Right ventricle myocardium inferior (tissue), 1 donor: ENCODE measurements at regions not wholly inside any gene's neighbourhood (a gene's known extent, or its start where the extent isn't known, plus 50 kb on each side); places are given as distances from the start of the nearest gene placed in this dataset.
A peak's percentile ranks its signal among the peaks of the same experiment; 100 is the strongest.
"Not testable (repeated sequence)": the region's sequence is repeated elsewhere in the genome, so short reads cannot be mapped to it uniquely, and the experiment has no call there.

Experiments used
- ATAC-seq: fragments of 200-7000 bp; cut with Tn5 transposase; one replicate; pipeline ENCODE4 v1.9.1; 2020; ENCODE audit warnings: mild to moderate bottlenecking, moderate library complexity
- DNase-seq: peaks from one replicate; pipeline ENCODE4 v3.0.0; 2021; ENCODE audit errors: missing footprints
- intact Hi-C: fragments of 100-400 bp; cut with DNase I; formaldehyde crosslinking; loops from one replicate; pipeline ENCODE4 v1.11.0; 2022
- donor health status: DM: no; HTN: yes; CAD: no; lungs with severe emphysema.

GRCh38 chr7:101702362-101702850 is 73.3 kb upstream of the MYL10 start:
- intact Hi-C loops: no loop called here
- DNase-seq (no peak), ATAC-seq (no peak)

- intact Hi-C loops: no loop called here
- ATAC-seq (no peak), DNase-seq (no peak)
These were observed 76.2 kb upstream of the MYL10 start for GRCh38 chr7:101705331-101705730.

DNA sequence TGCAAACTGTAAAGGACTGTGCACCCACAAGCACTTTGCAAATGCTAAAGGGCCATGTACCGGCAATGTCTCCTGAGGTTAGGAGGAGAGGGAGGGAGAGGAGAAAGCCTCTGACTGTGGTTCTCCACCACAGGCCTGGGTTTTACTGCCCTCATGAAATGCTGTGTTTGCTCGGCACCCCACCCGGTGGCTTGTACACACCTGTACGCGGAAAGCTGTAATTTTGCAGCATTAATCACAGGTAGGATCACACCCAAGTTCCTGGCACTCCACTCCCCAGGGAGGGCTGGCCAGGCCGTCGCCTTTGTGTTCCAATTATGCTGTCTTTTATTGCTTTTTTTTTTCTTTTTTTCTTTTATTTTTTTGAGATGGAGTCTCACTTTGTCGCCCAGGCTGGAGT is 78.5 kb upstream of the MYL10 start:
- intact Hi-C loops: no loop called here
- ATAC-seq (no peak), DNase-seq (no peak)

GRCh38 chr7:101708223-101708622 is 79.1 kb upstream of the MYL10 start:
- intact Hi-C loops: no loop called here
- DNase-seq (no peak), ATAC-seq (no peak)

- ATAC-seq (no peak), DNase-seq (no peak)
- intact Hi-C loops: no loop called here
These were observed 83.6 kb upstream of the MYL10 start for GRCh38 chr7:101712652-101713051.

DNA sequence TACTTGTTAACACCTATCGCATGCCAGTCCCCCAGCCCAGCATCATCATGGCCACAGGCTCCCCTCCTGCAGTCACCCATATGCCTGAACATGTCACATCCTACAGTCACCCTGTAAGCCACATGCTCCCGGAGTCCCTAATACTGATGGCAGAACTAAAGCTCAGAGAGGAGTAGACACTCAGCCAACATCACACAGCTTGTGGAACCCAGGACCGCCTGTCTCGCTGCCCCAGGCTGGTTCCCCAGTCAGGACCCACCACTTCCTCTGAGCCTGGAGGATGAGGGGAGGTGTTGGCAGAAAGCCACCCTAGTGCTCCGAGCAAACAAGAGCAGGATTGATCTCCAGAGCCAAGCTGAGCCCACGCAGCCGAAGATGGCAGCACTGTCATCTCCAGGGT is 85.0 kb upstream of the MYL10 start:
- ATAC-seq (no peak), DNase-seq (no peak)
- intact Hi-C loops: no loop called here

- DNase-seq (peak; percentile 90), ATAC-seq (peak; percentile 73)
- intact Hi-C loops: no loop called here
These were observed 88.7 kb upstream of the MYL10 start for GRCh38 chr7:101717628-101718357.

GRCh38 chr7:101718363-101719122 is 89.4 kb upstream of the MYL10 start:
- intact Hi-C loops: no loop called here
- no peak for ATAC-seq

GRCh38 chr7:101719123-101719470 is 90.0 kb upstream of the MYL10 start:
- ATAC-seq: no peak
- DNase-seq: no peak
- intact Hi-C loops: no loop called here

More at GRCh38 chr7:101718363-101719122, 89.4 kb upstream of the MYL10 start:
- DNase-seq: no peak

- intact Hi-C loops: no loop called here
- no peak for ATAC-seq
- DNase-seq: peak; percentile 23
These were observed 91.2 kb upstream of the MYL10 start for GRCh38 chr7:101720324-101720723.

DNA sequence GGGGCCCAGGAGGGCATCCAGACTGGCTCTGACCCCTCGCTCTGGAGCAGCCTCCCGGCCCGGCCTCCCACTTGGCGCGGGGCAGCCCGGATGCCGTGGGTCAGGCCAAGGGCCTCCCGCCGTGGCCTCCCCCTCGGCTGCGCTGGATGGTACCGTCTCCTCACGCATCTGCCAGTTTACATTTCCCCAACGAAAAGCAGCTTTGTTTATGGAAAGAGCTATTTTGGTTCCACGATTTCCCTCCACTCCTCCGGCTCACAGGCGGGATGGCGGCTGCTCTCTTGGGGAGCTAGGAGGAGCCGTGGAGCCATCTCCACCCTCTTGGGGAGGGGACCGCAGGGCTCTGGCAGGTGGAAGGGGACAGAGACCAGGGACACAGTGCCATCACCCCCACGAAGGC is 93.2 kb upstream of the MYL10 start:
- DNase-seq (no peak), ATAC-seq (no peak)
- intact Hi-C loops: no loop called here

GRCh38 chr7:101723835-101724234 is 93.6 kb upstream of the CUX1 start:
- intact Hi-C loops: no loop called here
- DNase-seq (no peak), ATAC-seq (no peak)

DNA sequence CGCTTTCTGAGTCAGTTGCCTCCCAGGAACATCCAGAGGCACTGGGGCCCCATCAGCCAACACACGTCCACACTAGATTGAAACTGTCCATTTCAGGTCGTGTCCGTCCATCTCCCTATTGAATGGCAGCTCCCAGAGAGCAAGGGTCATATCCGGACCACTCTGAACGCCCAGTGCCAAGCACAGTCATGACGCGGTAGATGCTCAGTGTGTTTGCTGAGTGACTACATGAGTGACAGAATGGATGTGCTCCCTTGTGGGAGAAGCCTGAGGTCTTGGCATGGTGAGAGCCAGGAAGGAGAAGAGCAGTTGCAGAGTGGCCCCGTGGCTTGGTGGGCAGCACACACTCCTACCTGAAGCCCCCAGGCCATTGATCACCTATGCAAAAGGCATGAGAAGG is 92.5 kb upstream of the CUX1 start:
- intact Hi-C loops: no loop called here
- ATAC-seq: no peak
- DNase-seq: no peak

DNA sequence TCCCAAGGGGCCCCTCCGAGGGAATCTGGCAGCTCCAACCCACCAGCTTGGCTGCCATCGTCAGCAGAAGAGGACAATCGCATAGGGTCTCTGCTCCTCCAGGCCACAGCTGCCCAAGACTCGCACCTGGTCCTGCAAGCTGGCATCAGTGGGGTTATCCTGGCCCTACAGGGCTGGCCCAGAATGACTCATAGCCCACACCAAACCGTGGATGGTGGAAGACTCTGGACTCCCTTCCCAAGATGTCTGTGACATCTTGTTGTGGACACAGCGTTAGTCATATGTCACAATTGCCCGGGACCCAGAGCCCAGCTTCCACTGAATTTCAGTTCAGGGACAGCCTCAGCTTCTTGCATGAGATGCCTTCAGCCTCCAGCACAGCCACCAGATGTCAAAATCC is 91.5 kb upstream of the CUX1 start:
- ATAC-seq (no peak), DNase-seq (no peak)
- intact Hi-C loops: no loop called here

DNA sequence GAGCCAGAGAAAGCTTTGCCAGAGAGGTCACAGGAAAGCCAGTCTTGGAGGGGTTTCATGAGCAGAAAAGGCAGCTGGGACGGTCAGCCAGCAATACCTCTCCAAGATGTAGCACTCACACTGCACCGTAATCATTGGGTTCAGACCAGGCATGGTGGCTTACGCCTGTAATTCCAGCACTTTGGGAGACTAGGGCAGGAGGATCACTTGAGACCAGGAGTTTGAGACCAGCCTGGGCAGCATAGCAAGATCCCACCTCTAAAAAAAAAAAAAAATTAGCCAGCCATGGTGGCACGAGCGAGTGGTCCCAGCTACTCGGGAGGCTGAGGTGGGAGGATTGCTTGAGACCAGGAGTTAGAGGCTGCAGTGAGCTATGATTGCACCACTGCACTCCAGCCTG is 90.2 kb upstream of the CUX1 start:
- no peak for ATAC-seq
- intact Hi-C loops: no loop called here
- no peak for DNase-seq

- DNase-seq (no peak), ATAC-seq (no peak)
- intact Hi-C loops: no loop called here
These were observed 89.3 kb upstream of the CUX1 start for GRCh38 chr7:101728128-101728527.

- DNase-seq, intact Hi-C loops: not testable (repeated sequence)
These were observed 88.6 kb upstream of the CUX1 start for GRCh38 chr7:101728873-101729240.

DNA sequence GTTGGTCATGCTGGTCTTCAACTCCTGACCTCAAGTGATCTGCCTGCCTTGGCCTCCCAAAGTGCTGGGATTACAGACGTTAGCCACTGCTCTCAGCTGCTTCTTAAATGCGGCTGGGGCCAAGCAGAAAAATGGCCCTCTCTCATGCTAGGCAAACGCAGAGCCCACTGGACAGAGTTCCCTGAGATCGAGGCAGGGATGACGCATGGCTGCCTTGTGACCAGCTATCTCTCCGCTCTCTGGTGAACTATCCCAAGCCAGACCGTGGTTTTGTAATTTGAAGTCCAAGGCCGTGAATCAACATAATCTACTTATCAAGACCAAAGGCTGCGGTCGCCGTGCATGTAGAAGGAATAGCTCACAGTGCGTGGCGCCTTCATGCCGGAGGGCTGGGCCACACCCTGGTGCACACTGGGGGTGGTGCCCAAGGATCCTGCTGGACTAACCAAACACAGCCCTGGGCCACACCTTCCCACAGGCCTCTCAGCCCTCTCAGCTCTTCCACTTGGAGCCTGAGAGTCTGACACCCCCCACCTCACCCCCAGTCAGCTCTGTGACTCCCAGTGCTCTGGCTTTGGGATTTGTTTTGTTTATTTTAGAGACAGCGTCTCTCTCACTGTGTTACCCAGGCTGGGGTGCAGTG is 88.1 kb upstream of the CUX1 start:
- DNase-seq (peak; percentile 81), ATAC-seq (no peak)
- intact Hi-C loops: no loop called here

More at GRCh38 chr7:101728873-101729240, 88.6 kb upstream of the CUX1 start:
- not testable (repeated sequence) for ATAC-seq

- ATAC-seq (no peak), DNase-seq (no peak)
- intact Hi-C loops: no loop called here
These were observed 85.8 kb upstream of the CUX1 start for GRCh38 chr7:101731502-101732084.
